ENCODE measurements at regions not wholly inside any gene's neighbourhood (a gene's known extent, or its start where the extent isn't known, plus 50 kb on each side); places are given as distances from the start of the nearest gene placed in this dataset.

DNA sequence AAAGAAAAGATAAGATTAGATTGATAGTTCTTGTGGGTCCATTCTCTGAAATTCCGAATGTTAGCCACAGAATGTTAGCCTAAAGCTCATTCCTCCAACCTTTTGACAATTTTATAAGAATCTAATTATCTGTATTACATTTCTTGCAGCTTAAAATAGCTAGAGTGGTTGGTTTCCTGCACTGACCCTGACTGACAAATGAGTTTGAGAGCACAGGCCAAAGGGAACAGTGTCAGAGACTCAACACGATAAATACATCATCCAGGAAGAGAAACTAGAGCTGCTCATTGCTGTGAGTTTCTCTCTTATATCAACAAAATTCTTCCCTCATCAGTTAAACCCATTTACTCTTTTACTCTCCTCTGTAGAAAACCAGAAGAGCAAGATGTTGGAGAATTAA, 82.1 kb upstream of the PPM1J start:
- H3K4me3 ChIP-seq = no peak overlapping the region
- TF ChIP-seq, protein P1, sequence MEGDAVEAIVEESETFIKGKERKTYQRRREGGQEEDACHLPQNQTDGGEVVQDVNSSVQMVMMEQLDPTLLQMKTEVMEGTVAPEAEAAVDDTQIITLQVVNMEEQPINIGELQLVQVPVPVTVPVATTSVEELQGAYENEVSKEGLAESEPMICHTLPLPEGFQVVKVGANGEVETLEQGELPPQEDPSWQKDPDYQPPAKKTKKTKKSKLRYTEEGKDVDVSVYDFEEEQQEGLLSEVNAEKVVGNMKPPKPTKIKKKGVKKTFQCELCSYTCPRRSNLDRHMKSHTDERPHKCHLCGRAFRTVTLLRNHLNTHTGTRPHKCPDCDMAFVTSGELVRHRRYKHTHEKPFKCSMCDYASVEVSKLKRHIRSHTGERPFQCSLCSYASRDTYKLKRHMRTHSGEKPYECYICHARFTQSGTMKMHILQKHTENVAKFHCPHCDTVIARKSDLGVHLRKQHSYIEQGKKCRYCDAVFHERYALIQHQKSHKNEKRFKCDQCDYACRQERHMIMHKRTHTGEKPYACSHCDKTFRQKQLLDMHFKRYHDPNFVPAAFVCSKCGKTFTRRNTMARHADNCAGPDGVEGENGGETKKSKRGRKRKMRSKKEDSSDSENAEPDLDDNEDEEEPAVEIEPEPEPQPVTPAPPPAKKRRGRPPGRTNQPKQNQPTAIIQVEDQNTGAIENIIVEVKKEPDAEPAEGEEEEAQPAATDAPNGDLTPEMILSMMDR (IDR thresholded peaks at IDR 0.05) = no peak

DNA sequence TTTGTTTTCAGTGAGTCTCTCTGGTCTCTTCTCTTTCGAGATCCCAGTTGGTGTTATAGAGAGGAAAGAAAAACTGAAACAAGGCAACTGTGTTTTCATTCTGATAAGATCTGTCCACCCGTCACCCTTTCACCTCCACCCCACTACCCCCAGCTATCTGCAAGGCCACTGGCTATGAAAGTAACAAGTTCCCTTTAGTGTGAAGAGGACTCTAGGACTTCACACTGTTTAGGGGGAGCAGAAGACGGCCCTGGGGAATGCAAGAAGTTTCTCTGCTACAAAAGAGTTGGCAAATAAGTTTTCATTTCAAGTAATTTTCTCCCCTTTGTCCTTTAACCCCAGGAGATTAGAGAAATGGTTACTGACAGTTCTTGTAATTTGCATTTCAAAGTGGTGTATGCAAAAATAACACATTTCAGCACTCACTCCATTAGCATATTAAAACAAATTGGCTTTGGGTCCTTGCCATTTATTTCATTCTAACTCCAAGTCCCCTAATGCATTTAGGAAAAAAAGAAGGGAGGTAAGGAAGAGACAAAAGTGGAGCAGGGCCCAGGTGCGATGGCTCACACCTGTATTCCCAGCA, 79.6 kb upstream of the PPM1J start:
- TF ChIP-seq, protein P1 (IDR thresholded peaks at IDR 0.05) = no peak
- no peak for DNase-seq (ENCODE audit: low spot score)
- Histone ChIP-seq H3K4me1 (no peaks in the 10 kb centered on the region), H3K36me3 (no peaks in the 10 kb centered on the region), H3K9me3 (no peaks in the 10 kb centered on the region), H3K27ac (no peak overlapping the region), H3K4me3 (no peak overlapping the region), H3K27me3 (no peaks in the 10 kb centered on the region)

More for the DNA sequence above, 82.1 kb upstream of the PPM1J start:
- Histone ChIP-seq H3K36me3 (no peaks in the 10 kb centered on the region), H3K27ac (no peak overlapping the region), H3K27me3 (no peaks in the 10 kb centered on the region), H3K9me3 (no peaks in the 10 kb centered on the region), H3K4me1 (no peaks in the 10 kb centered on the region)
- DNase-seq (ENCODE audit: low spot score) = no peak

DNA sequence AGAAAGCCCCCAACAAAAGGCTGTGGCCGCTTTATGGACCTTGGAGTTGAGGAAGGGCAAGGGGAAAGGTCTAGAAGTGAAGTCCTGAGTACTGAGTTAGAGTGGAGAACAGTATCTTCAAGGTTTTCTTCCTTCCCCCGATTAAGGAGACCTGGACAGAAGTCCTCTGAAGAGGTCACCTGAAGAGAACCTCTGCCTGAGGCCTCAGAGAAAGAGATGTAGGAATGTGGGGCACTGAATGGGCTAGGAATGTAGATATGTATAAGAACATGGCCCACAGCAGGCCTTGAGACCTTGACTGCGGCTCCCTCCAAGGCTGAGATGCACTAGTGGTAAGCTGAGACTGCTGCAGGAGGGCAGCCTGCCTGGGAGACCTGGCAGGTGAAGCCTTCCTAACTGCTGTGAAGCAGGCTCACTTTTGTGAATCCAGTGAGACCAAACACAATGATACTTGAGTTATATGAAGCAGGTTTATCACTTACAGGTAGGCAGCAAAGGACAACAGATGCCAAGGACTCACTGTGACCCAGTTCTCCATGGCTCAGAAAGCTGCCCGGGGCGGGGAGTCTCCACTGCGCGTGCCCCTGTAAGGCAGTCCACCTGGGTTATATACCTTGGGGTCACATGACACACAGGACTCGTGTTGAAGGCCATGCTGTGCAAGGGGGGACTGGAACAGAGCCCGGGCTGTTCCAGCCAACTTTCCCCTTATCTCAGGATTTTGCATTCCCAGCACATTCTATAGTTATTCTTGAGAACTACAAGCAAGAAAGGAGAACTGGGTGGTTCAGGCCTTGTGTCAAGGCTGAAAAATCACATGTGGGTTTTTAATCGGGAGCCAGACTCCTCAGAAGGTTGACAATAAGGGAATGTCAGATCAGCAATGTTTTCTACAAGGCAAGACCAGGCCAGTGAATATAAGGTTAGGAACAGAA, 78.8 kb upstream of the PPM1J start:
- no peaks in the 10 kb centered on the region for H3K4me1 ChIP-seq
- TF ChIP-seq, protein P1 (IDR thresholded peaks at IDR 0.05) = no peak
- no peaks in the 10 kb centered on the region for H3K9me3 ChIP-seq

DNA sequence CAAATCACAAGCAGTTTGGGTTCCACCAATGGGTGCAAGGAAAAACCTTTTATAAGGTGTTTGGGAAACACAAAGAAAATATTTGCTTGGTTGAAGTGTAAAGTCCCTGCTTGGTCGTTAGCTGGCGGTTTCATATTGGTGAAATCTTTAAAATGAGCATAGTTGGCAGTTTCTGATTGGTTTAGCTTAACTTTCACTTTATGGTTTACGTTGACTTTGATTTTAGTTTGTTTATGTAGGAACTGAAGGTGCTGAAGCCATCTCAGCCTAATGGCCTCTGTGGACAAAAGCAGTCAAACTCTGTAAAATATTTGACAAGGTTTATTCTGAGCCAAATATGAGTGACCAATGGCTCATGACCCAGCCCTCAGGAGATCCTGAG, 76.6 kb upstream of the PPM1J start:
- Histone ChIP-seq H3K4me1 (no peaks in the 10 kb centered on the region), H3K36me3 (no peaks in the 10 kb centered on the region), H3K9me3 (no peaks in the 10 kb centered on the region), H3K27ac (no peak overlapping the region), H3K27me3 (no peaks in the 10 kb centered on the region), H3K4me3 (no peak overlapping the region)
- TF ChIP-seq, protein P1 (IDR thresholded peaks at IDR 0.05) = no peak
- DNase-seq (ENCODE audit: low spot score) = no peak

More for the DNA sequence above, 78.8 kb upstream of the PPM1J start:
- H3K27me3 ChIP-seq = no peaks in the 10 kb centered on the region
- no peak overlapping the region for H3K27ac ChIP-seq
- no peak for DNase-seq (ENCODE audit: low spot score)
- H3K4me3 ChIP-seq = no peak overlapping the region
- no peaks in the 10 kb centered on the region for H3K36me3 ChIP-seq

DNA sequence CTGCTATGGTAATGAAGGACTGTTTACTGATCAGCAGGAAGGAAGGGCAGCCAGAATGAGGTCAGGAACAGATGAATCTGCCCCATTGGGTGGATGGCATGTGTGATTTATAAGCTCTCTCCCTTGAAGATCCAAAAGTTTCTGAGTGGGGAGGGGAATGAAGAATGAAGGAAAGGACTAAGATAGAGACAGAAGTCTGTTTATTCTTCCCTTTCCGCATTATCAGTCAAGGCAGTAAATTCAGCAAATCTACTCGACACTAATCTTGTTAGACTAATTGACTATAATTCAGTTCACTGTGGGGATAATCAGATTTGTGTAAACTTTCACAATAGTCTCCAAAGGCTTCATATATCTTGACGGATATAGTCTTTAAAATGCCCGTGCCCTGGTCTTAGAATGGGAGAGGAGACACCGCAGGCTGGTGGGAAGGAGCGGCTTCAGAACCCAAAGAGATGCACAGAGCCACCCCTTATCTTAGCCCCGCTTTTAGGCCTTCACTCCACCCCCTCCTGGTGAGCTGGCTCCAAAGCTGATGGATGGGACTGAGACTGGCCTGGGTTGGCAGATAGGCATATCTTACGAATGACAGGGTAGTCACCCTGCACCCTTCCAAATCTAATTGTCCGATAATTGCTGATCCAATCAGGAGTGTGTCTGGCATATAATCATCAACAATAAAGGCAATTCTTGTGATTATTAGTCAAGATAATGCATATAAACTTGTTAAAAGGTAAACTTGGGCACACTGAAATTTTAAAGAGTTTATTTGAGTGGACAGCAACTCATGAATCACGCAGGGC, 76.0 kb upstream of the PPM1J start:
- no peaks in the 10 kb centered on the region for H3K36me3 ChIP-seq
- TF ChIP-seq, protein P1 (IDR thresholded peaks at IDR 0.05) = no peak
- H3K4me1 ChIP-seq = no peaks in the 10 kb centered on the region
- no peak overlapping the region for H3K27ac ChIP-seq
- H3K9me3 ChIP-seq = no peaks in the 10 kb centered on the region
- DNase-seq (ENCODE audit: low spot score) = no peak
- H3K27me3 ChIP-seq = no peaks in the 10 kb centered on the region
- H3K4me3 ChIP-seq = no peak overlapping the region
